ENCODE measurements at regions not wholly inside any gene's neighbourhood (a gene's known extent, or its start where the extent isn't known, plus 50 kb on each side); places are given as distances from the start of the nearest gene placed in this dataset.
"Not testable (repeated sequence)": the region's sequence is repeated elsewhere in the genome, so short reads cannot be mapped to it uniquely, and the experiment has no call there.

DNA sequence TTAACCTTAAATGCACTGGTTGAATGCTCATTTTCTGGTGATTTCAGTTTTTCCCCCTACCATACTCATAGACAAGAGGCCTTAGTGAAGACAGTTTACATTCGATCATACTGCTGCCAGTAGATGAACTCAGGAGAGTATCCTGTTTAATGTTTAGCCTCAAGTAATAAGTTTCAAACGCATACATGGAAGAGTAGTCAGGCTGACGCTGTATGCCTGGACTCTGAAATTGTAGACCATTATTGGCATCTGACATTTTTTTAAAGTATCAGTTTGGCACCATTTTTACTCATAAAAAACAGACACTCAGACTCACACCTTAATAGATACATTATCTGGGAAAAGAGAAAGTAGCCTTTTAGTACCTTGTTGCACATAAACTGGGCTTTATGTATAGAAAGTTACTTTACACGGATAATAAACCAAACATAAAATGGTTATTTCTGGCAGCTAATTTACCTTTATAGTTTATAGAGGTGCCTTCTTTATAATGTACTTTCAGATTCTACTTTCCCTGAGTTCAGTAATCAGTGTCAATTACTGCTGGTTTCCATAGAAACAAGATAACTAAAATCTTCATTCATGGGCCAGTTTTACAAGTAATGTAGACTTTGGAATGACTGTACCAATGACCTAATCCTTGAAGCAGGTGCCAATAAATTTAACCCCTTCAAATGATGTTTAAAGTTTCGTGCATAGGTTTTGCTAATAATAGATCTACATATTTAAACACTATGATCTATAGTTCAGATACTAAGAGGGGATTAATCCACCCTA is 183.8 kb upstream of the ITGA1 start:
- DNase-seq (ENCODE audit: low read depth in 1 of 2, low spot score in 1 of 2) = no peak

DNA sequence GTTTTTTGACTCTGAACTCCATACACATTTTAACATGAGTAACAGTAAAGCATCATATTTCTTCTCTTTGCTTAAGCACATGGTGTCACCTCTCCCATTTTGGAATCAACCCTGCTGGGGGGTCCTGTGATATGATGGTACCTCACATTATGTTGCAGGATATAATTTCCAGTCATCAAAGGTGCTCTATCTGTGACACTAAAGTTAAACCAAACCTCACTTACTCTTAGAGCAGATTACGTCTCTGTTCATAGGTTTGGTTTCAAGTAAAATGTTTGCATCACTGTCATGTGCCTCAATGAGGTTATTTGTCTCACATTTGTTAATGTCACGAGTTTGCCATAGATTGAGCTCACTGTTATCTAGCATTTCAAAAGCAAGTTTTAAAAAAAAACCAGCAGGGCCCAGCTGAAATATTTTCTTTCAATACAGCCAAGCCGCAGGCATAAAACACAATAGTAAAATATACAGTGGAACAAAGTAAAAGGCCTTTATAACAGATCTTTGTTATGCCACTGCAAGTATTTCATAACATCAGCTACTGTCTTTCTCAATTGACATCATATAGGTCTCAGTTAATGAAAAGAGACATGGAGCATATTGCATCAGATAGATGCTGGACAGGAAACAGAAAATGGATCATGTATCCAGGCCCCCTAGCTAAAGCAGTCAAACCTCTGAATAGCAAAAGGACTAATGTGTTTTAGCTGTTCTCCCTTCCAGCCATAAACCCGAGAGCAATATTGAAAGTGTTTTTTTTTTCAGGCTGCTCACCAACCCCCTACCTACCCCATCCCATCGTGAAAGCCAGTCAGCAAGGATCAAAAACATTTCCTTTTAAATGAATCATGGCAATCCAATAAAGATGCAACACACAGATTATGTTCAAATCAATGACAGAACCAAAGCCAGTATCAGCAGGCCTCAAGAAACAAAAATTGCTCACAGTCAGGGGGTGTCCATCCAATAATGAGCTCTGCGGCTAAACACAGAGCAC is 182.1 kb upstream of the ITGA1 start:
- no peak for DNase-seq (ENCODE audit: low read depth in 1 of 2, low spot score in 1 of 2)

DNA sequence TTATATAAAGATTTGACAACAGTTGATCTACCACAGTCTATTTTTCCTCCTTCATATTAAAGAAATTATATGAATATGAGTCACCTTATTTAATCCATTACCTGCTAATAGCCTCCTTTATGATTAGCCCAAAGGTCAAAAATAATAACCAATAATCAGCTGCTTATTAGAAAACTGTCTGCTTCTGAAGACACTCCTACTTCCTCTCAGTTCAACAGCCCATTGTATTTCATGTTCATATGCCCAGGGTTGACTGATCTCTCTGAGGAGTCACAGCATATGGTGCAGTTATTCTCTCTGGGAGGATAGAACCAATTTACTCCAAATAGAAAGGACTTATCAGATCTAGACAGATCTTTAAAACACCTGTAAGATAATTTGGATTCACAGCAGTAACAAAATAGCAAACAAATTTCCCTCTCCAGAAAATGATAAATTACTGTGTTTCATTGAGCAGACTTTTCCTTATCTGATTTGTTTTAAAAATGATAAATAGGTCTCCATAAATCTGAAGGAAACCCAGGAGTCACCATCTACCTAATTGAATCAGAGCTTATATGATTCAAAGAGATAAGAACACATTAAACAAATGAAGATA is 180.4 kb upstream of the ITGA1 start:
- no peak for DNase-seq (ENCODE audit: low read depth in 1 of 2, low spot score in 1 of 2)

GRCh38 chr5:52620315-52620714 is 167.4 kb upstream of the ITGA1 start:
- DNase-seq (ENCODE audit: low read depth in 1 of 2, low spot score in 1 of 2) = no peak

GRCh38 chr5:52623291-52623690 is 164.4 kb upstream of the ITGA1 start:
- DNase-seq (ENCODE audit: low read depth in 1 of 2, low spot score in 1 of 2) = no peak

DNA sequence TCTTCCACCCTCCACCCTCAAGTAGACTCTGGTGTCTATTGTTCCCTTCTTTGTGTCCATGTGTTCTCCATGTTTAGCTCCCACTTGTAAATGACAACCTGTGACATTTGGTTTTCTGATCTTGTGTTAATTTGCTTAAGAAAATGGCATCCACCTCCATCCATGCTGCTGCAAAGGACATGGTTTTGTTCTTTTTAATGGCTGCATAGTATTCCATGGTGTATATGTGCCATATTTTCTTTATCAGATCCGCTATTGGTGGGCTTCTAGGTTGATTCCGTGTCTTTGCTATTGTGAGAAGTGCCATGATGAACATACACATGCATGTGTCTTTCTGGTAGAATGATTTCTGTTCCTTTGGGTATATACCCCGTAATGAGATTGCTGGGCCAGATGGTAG is 163.4 kb upstream of the ITGA1 start:
- DNase-seq (ENCODE audit: low read depth in 1 of 2, low spot score in 1 of 2) = no peak

DNA sequence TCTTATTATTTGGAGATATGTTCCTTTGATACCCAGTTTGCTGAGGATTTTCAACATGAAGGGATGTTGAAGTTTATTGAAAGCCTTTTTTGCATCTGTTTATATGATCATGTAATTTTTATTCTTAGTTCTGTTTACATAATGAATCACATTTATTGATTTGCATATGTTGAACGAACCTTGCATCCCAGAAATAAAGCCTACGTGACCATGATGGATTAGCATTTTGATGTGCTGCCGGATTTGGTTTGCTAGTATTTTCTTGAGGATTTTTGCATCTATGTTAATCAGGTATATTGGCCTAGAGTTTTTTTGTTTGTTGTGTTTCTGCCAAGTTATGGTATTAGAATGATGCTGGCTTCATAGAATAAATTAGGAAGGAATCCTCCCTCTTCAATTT is 161.4 kb upstream of the ITGA1 start:
- no peak for DNase-seq (ENCODE audit: low read depth in 1 of 2, low spot score in 1 of 2)

DNA sequence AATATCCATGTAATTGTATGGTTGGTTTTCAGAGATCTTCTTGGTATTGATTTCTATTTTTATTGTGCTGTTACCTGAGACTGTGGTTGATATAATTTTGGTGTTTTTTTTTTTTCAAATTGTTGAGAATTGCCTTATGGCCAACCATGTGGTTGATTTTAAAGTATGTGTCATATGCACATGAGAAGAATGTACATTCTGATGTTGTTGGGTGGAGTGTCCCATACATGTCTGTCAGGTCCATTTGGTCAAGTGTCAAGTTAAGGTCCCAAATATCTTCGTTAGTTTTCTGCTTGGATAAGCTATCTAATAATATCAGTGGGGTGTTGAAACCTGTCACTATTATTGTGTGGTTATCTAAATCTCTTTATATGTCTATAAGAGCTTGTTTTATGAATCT is 160.0 kb upstream of the ITGA1 start:
- DNase-seq (ENCODE audit: low read depth in 1 of 2, low spot score in 1 of 2) = no peak

DNA sequence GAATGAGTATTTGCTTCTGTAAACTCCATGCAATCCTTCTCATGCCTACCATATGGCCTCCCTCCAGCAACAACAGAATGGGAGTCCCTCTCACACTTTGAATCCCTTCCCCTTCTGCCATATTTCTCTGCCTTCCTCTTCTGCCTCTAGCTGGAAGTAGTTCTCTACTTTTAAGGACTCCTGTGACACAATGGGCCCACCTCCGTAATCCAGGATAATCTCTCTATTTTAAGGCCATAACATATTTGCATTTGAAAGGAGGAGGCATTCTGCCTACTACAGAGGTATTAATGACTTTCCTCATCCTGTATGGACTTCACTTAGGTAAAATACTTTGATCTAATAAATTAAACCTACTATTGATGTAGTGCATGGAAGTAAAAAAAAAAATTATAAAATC is 155.4 kb upstream of the ITGA1 start:
- DNase-seq (ENCODE audit: low read depth in 1 of 2, low spot score in 1 of 2) = no peak

DNA sequence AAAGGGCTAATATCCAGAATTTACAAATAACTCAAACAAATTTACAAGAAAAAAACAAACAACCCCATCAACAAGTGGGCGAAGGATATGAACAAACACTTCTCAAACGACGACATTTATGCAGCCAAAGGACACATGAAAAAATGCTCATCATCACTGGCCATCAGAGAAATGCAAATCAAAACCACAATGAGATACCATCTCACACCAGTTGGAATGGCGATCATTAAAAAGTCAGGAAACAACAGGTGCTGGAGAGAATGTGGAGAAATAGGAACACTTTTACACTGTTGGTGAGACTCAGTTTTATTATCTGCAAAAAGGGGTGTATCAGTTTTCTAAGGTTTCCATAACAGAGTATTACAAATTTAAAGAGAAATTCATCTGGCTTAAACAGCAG is 153.5 kb upstream of the ITGA1 start:
- DNase-seq (ENCODE audit: low read depth in 1 of 2, low spot score in 1 of 2) = not testable (repeated sequence)

DNA sequence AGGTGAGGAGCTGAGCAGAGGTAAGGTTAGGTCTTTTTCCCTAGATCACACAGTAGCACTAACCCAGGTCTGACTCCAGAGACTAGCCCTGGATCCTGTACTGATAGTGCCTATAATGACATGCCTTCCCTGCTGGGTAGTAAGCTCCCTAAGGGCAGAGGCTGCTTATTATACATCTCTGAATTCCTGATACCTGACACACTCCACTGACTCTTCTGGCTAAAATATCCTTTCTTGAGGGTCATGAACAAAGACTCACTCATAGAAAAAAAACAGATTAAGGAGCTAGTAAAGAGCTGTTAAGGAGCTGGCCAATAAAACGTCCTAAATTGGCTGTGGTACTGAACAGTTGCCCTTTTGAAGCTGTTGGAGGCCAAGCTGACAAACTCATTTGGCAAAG is 149.0 kb upstream of the ITGA1 start:
- no peak for DNase-seq (ENCODE audit: low read depth in 1 of 2, low spot score in 1 of 2)

- DNase-seq (ENCODE audit: low read depth in 1 of 2, low spot score in 1 of 2) = no peak
Observed at GRCh38 chr5:52648726-52649125, 139.0 kb upstream of the ITGA1 start.

DNA sequence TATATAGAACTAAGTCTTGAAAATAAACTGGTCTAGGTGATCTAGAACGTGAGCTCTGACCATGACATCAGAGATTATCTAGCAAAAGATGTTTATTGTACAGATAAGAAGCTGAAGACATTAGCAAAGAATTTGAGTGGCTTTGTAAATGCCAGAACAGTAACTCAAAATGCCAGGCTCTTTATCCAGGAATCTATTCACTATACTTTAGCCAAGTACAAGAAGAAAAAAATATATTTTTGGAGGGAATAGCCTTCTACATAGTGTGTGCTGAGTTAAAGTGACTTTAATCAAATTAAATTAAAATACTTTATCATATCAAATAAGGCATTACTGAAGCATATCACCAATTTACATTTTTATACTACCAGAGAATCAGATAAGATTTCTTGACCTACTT is 132.6 kb upstream of the ITGA1 start:
- DNase-seq (ENCODE audit: low read depth in 1 of 2, low spot score in 1 of 2) = no peak

DNA sequence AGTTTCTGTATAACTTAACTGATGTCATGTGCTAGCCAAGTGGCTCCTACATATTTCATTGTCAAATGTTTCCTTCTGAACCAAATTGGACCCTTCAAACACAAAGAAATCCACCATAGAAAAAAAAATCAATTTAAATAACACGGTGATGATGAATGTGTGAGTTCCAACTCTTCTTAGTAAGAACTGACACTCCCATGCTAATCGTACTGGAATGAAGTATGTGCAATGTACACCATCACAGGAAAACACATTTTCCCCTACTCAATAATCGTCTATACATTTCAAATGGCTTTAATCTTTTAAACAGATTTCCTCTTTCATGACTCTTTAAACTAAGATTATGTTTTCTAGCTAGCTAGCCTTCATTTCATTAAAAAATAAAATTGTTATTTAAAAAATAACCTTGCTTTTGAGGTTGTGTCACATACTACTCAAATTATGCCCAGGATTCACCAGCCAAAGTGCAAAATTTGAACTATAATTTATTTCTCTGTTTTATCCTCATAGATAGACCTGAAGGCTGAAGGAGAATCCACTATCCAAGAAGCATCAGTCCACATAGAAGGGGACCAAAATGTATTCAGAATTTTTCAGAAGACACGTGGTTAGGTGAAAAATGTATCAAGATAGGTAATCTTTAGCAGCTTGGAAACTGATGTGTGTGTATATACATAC is 131.0 kb upstream of the ITGA1 start:
- no peak for DNase-seq (ENCODE audit: low read depth in 1 of 2, low spot score in 1 of 2)

GRCh38 chr5:52657247-52657645 is 130.5 kb upstream of the ITGA1 start:
- no peak for DNase-seq (ENCODE audit: low read depth in 1 of 2, low spot score in 1 of 2)

- no peak for DNase-seq (ENCODE audit: low read depth in 1 of 2, low spot score in 1 of 2)
Observed at GRCh38 chr5:52658246-52658645, 129.5 kb upstream of the ITGA1 start.

- no peak for DNase-seq (ENCODE audit: low read depth in 1 of 2, low spot score in 1 of 2)
Observed at GRCh38 chr5:52660621-52661020, 127.1 kb upstream of the ITGA1 start.

GRCh38 chr5:52661903-52662595 is 125.7 kb upstream of the ITGA1 start:
- DNase-seq (ENCODE audit: low read depth in 1 of 2, low spot score in 1 of 2) = no peak

DNA sequence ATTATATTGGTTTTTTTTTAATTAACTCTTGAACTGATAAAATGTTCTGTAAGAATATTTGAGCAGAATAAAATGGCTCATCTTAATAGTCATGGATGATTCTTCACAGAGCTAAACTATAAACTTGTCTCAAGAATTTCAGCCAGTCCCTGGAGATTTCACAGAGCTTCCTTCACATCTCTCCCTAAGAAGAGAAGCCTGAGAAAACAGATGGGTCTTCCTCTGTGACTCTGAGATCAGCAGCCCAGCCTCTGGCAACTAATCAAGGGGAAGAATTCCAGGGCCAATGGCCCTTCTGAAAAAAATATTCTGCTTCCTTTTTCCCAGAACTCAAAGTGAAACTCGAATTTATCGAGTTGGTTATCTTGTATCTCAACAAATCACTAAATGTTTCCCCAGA is 122.2 kb upstream of the ITGA1 start:
- no peak for DNase-seq (ENCODE audit: low read depth in 1 of 2, low spot score in 1 of 2)

GRCh38 chr5:52668139-52668538 is 119.6 kb upstream of the ITGA1 start:
- DNase-seq (ENCODE audit: low read depth in 1 of 2, low spot score in 1 of 2) = no peak

Measured in activated CD4-positive, alpha-beta T cell treated with anti-CD3 and anti-CD28 coated beads, Interleukin-2, amount 50 U/mL, for 24 hours (primary cell).